Nephron progenitor cell (in vitro differentiated cells): ENCODE measurements at regions not wholly inside any gene's neighbourhood (a gene's known extent, or its start where the extent isn't known, plus 50 kb on each side); places are given as distances from the start of the nearest gene placed in this dataset.

Experiments used
- DNase-seq: peaks from one replicate; pipeline ENCODE4 v3.0.0; 2021
- H3K27ac Mint-ChIP-seq: 2 replicates; pipeline ENCODE4 v1.8.0; 2021; ENCODE audit warnings: mild to moderate bottlenecking, moderate library complexity, mixed read lengths
- H3K27me3 Mint-ChIP-seq: 2 replicates; pipeline ENCODE4 v1.8.0; 2021; ENCODE audit warnings: mild to moderate bottlenecking, low read depth, mixed read lengths; ENCODE audit not compliant: poor library complexity
- H3K36me3 Mint-ChIP-seq: 2 replicates; pipeline ENCODE4 v1.8.0; 2021; ENCODE audit warnings: low read depth, mixed read lengths
- H3K4me1 Mint-ChIP-seq: 2 replicates; pipeline ENCODE4 v1.8.0; 2021; ENCODE audit warnings: mixed read lengths
- H3K4me3 Mint-ChIP-seq: 2 replicates; pipeline ENCODE4 v1.8.0; 2021; ENCODE audit warnings: mild to moderate bottlenecking, moderate library complexity, mixed read lengths
- H3K9me3 Mint-ChIP-seq: 2 replicates; pipeline ENCODE4 v1.8.0; 2021; ENCODE audit warnings: mild to moderate bottlenecking, moderate library complexity, mixed read lengths
- TF ChIP-seq, protein P1 (sequence below): fragments of 200-600 bp; sonication (generic); IDR thresholded peaks from 2 replicates; pipeline ENCODE4 v1.5.0; 2021; ENCODE audit warnings: antibody characterized with exemption

GRCh38 chr15:27642981-27643380 is 456.1 kb downstream of the OCA2 start:
- DNase-seq = no peak
- no peak overlapping the region for H3K4me3 Mint-ChIP-seq
- peaks cover 46% of the 10 kb centered on the region for H3K9me3 Mint-ChIP-seq
- H3K27me3 Mint-ChIP-seq = no peaks in the 10 kb centered on the region
- TF ChIP-seq, protein P1, sequence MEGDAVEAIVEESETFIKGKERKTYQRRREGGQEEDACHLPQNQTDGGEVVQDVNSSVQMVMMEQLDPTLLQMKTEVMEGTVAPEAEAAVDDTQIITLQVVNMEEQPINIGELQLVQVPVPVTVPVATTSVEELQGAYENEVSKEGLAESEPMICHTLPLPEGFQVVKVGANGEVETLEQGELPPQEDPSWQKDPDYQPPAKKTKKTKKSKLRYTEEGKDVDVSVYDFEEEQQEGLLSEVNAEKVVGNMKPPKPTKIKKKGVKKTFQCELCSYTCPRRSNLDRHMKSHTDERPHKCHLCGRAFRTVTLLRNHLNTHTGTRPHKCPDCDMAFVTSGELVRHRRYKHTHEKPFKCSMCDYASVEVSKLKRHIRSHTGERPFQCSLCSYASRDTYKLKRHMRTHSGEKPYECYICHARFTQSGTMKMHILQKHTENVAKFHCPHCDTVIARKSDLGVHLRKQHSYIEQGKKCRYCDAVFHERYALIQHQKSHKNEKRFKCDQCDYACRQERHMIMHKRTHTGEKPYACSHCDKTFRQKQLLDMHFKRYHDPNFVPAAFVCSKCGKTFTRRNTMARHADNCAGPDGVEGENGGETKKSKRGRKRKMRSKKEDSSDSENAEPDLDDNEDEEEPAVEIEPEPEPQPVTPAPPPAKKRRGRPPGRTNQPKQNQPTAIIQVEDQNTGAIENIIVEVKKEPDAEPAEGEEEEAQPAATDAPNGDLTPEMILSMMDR = no peak
- no peak overlapping the region for H3K27ac Mint-ChIP-seq
- H3K4me1 Mint-ChIP-seq = peaks cover 7% of the 10 kb centered on the region
- peaks cover 5% of the 10 kb centered on the region for H3K36me3 Mint-ChIP-seq

DNA sequence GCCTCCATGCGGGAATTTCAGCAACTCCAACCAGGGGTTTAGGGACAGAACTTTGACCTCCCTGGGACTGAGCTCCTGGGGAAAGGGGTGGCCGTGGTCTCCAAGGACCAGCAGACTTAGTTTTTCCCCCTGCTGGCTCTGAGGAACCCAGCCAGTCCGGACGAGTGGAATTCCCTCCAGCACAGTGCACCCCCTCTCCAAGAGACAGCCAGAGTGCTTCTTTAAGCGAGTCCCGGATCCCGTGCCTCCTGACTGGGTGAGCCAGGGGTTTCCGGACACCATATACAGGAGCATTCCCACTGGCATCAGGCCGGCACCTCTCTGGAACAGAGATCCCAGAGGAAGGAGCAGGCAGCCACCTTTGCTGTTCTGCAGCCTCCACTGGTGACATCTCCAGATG is 459.5 kb downstream of the OCA2 start:
- Mint-ChIP-seq H3K36me3 (peaks cover 5% of the 10 kb centered on the region), H3K4me3 (no peak overlapping the region), H3K27ac (no peak overlapping the region), H3K9me3 (peaks cover 42% of the 10 kb centered on the region), H3K4me1 (peaks cover 7% of the 10 kb centered on the region), H3K27me3 (no peaks in the 10 kb centered on the region)
- DNase-seq = no peak
- TF ChIP-seq, protein P1 = no peak

- peaks cover 7% of the 10 kb centered on the region for H3K4me1 Mint-ChIP-seq
- no peak overlapping the region for H3K27ac Mint-ChIP-seq
- DNase-seq = no peak
These were observed 460.2 kb downstream of the OCA2 start for GRCh38 chr15:27638958-27639357.

GRCh38 chr15:27635916-27636315 is 463.2 kb downstream of the OCA2 start:
- H3K4me3 Mint-ChIP-seq = no peak overlapping the region
- peaks cover 7% of the 10 kb centered on the region for H3K4me1 Mint-ChIP-seq
- H3K27me3 Mint-ChIP-seq = no peaks in the 10 kb centered on the region
- no peak overlapping the region for H3K27ac Mint-ChIP-seq
- TF ChIP-seq, protein P1 = no peak
- H3K9me3 Mint-ChIP-seq = peaks cover 13% of the 10 kb centered on the region
- no peaks in the 10 kb centered on the region for H3K36me3 Mint-ChIP-seq
- no peak for DNase-seq

More at GRCh38 chr15:27638958-27639357, 460.2 kb downstream of the OCA2 start:
- Mint-ChIP-seq H3K27me3 (no peaks in the 10 kb centered on the region), H3K9me3 (peaks cover 36% of the 10 kb centered on the region), H3K36me3 (peaks cover 5% of the 10 kb centered on the region), H3K4me3 (no peak overlapping the region)
- TF ChIP-seq, protein P1 = no peak

DNA sequence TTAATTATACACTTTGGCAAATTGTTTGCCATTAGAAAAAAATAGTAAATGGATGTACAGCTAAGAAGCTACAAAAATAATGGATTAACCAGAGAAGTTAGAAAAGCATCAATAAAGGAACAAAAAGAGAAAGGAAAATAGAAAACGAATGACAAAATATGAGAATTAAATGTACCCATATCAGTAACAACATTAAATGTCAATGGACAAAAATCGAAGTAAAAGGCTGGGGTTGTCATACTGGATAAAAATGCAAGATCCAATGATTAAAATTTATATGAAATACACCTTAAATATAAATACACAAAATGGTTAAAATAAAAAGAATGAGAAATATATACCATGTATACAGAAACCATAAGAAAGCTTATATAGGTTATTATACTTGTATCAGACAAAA is 470.6 kb downstream of the OCA2 start:
- TF ChIP-seq, protein P1 = no peak
- H3K27me3 Mint-ChIP-seq = peaks cover under 1% of the 10 kb centered on the region
- no peak overlapping the region for H3K27ac Mint-ChIP-seq

DNA sequence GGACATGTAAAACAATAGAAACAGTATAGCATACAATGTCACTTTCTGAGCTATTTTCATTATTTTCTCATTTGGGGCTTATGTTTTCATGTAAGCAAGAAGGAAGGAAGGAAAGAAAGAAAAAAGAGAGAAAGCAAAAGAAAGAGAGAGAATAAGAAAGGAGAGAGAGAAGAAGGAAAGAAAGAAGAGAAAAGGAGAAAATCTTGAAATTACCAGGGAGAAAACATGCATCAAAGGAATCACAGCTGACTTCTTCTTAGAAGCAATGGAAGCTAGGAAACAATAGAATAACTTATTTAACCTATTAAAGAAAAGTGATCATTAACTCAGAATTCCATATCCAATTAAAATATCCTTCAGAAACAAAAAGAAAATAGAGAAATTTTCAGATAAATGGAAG is 471.5 kb downstream of the OCA2 start:
- Mint-ChIP-seq H3K27me3 (peaks cover 3% of the 10 kb centered on the region), H3K4me3 (no peak overlapping the region), H3K4me1 (no peaks in the 10 kb centered on the region), H3K9me3 (peaks cover 40% of the 10 kb centered on the region), H3K27ac (no peak overlapping the region), H3K36me3 (peaks cover 10% of the 10 kb centered on the region)
- DNase-seq = no peak
- TF ChIP-seq, protein P1 = no peak

More for the DNA sequence above, 470.6 kb downstream of the OCA2 start:
- H3K9me3 Mint-ChIP-seq = peaks cover 40% of the 10 kb centered on the region
- no peak overlapping the region for H3K4me3 Mint-ChIP-seq
- peaks cover 10% of the 10 kb centered on the region for H3K36me3 Mint-ChIP-seq
- H3K4me1 Mint-ChIP-seq = no peaks in the 10 kb centered on the region
- DNase-seq = no peak
